Gastroesophageal sphincter (tissue), 3 donors: ENCODE measurements at regions not wholly inside any gene's neighbourhood (a gene's known extent, or its start where the extent isn't known, plus 50 kb on each side); places are given as distances from the start of the nearest gene placed in this dataset.

ENCODE experiments used
- EP300 ChIP-seq: sonication (generic); formaldehyde crosslinking; IDR thresholded peaks from one replicate; pipeline ENCODE4 v1.6.1; 2017; ENCODE audit warnings: antibody characterized with exemption, mild to moderate bottlenecking
- POLR2A ChIP-seq, 2 donors: fragments of 450-650 bp; IDR thresholded peaks; one replicate each; pipeline ENCODE4 v1.6.1; 2017; ENCODE audit warnings: antibody characterized with exemption in 2 of 2, mild to moderate bottlenecking in 2 of 2, moderate library complexity in 1 of 2
- TF ChIP-seq, protein P1 (sequence below), 4 experiments: fragments of 200-600 bp in 2 of 4; fragments of 450-650 bp in 2 of 4; sonication (generic) in 1 of 4; IDR thresholded peaks; one replicate each; pipeline ENCODE4 v1.5.1; 2017 to 2019; ENCODE audit warnings: antibody characterized with exemption in 4 of 4, mild to moderate bottlenecking in 2 of 4, moderate library complexity in 2 of 4

DNA sequence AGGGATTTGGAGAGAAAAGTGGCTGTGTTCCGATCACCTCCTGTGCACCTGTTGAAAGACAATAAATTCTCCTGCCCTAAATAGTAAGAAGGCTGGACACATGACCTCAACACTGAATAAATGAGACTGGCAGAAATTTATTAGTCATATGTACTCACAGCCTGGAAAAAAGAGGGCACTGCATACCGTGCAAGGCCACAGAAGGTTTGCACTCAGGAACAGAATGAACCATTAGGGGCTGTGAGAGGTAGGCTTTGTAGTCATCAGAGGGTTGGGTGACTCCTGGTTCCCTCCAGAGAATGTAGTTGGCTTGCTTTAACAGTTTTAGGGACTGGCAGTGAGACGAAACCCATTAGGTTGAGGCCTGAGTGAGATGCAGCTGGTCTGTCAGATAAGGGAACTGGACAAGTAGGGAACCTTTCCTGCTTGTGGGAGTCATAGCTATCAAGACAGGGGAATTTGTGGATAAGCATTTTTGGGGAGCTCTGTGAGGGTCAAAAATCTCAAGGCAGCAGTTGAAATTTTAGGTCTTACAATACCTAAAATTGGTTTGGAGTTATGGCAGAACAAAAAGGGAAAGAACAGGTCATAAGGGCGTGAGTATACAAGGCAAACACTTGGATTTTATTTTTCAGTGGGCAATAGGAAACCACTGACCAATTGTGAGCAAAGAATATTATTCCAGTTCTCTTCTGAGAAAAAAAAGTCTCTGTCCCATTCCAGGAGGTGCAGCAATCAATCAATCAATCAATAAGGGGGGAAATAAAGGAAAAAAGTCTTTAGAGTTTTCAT is 67.9 kb upstream of the BTN3A2 start:
- TF ChIP-seq, protein P1, sequence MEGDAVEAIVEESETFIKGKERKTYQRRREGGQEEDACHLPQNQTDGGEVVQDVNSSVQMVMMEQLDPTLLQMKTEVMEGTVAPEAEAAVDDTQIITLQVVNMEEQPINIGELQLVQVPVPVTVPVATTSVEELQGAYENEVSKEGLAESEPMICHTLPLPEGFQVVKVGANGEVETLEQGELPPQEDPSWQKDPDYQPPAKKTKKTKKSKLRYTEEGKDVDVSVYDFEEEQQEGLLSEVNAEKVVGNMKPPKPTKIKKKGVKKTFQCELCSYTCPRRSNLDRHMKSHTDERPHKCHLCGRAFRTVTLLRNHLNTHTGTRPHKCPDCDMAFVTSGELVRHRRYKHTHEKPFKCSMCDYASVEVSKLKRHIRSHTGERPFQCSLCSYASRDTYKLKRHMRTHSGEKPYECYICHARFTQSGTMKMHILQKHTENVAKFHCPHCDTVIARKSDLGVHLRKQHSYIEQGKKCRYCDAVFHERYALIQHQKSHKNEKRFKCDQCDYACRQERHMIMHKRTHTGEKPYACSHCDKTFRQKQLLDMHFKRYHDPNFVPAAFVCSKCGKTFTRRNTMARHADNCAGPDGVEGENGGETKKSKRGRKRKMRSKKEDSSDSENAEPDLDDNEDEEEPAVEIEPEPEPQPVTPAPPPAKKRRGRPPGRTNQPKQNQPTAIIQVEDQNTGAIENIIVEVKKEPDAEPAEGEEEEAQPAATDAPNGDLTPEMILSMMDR (IDR thresholded peaks at IDR 0.05) = no peak
- no peak for TF ChIP-seq POLR2A (IDR thresholded peaks at IDR 0.05)
- TF ChIP-seq EP300 = no peak
